ENCODE measurements at regions not wholly inside any gene's neighbourhood (a gene's known extent, or its start where the extent isn't known, plus 50 kb on each side); places are given as distances from the start of the nearest gene placed in this dataset.

DNA sequence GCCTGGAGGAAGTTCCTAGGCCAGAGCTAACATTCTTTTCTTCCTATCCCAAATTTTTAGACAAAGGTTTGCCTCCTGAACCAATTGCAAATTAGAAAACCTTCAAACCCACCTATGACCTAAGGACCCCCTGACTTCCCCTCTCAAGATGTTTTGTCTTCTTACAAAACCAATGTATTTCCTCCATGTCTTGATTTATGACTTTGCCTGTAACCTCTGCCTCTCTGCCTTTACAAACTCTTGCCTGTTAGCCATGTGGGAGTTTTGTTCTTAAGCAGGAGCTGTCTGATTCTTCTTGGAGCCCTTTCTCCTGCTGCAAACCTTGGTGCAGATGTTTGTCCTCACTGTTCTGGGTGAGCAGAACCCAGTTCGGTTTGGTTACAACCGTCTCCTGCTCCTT lies 222.3 kb upstream of the BOD1L1 start:
- ChIA-PET CTCF (no interaction called here), POLR2A (no interaction called here)
- no peaks in the 10 kb centered on the region for H3K36me3 ChIP-seq (ENCODE audit: control insufficient read depth in 2 of 2, insufficient read depth in 1 of 2, low read length in 2 of 2)
- H3K9me3 ChIP-seq (ENCODE audit: control insufficient read depth, insufficient read depth, low read depth, low read length), result no peaks in the 10 kb centered on the region
- no peaks in the 10 kb centered on the region for H3K4me1 ChIP-seq (ENCODE audit: control insufficient read depth, insufficient read depth, low read length)
- TF ChIP-seq TCF7L2 (IDR thresholded peaks at IDR 0.05; ENCODE audit: borderline replicate concordance, low read depth, low read length) (no peak), ZSCAN23 (tag by site-specific recombination; IDR thresholded peaks at IDR 0.05) (no peak), ZNF660 (tag by site-specific recombination; IDR thresholded peaks at IDR 0.05) (no peak), ZNF426 (tag by site-specific recombination; IDR thresholded peaks at IDR 0.05) (no peak), KLF8 (tag by site-specific recombination; IDR thresholded peaks at IDR 0.05) (no peak), ZBTB1 (tag by site-specific recombination; IDR thresholded peaks at IDR 0.05) (no peak), ZNF341 (tag by site-specific recombination; IDR thresholded peaks at IDR 0.05; ENCODE audit: low read depth) (no peak), KLF10 (tag by site-specific recombination; IDR thresholded peaks at IDR 0.05) (no peak), ZNF274 (IDR thresholded peaks at IDR 0.05; ENCODE audit: low read length) (no peak), ZNF274 (tag by site-specific recombination; IDR thresholded peaks at IDR 0.05; ENCODE audit: borderline replicate concordance) (no peak), ZNF48 (tag by site-specific recombination; IDR thresholded peaks at IDR 0.05) (no peak), ZNF843 (tag by site-specific recombination; IDR thresholded peaks at IDR 0.05) (no peak), ZNF558 (tag by site-specific recombination; IDR thresholded peaks at IDR 0.05) (no peak), ZNF571 (tag by site-specific recombination; IDR thresholded peaks at IDR 0.05) (no peak)
- TF ChIP-seq, protein P1, sequence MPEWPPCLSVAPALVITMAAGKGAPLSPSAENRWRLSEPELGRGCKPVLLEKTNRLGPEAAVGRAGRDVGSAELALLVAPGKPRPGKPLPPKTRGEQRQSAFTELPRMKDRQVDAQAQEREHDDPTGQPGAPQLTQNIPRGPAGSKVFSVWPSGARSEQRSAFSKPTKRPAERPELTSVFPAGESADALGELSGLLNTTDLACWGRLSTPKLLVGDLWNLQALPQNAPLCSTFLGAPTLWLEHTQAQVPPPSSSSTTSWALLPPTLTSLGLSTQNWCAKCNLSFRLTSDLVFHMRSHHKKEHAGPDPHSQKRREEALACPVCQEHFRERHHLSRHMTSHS (tag by site-specific recombination; IDR thresholded peaks at IDR 0.05), result no peak
- TF ChIP-seq, protein P2, sequence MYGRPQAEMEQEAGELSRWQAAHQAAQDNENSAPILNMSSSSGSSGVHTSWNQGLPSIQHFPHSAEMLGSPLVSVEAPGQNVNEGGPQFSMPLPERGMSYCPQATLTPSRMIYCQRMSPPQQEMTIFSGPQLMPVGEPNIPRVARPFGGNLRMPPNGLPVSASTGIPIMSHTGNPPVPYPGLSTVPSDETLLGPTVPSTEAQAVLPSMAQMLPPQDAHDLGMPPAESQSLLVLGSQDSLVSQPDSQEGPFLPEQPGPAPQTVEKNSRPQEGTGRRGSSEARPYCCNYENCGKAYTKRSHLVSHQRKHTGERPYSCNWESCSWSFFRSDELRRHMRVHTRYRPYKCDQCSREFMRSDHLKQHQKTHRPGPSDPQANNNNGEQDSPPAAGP (tag by site-specific recombination; IDR thresholded peaks at IDR 0.05), result no peak
- TF ChIP-seq, protein P3, sequence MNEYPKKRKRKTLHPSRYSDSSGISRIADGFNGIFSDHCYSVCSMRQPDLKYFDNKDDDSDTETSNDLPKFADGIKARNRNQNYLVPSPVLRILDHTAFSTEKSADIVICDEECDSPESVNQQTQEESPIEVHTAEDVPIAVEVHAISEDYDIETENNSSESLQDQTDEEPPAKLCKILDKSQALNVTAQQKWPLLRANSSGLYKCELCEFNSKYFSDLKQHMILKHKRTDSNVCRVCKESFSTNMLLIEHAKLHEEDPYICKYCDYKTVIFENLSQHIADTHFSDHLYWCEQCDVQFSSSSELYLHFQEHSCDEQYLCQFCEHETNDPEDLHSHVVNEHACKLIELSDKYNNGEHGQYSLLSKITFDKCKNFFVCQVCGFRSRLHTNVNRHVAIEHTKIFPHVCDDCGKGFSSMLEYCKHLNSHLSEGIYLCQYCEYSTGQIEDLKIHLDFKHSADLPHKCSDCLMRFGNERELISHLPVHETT (tag by site-specific recombination; IDR thresholded peaks at IDR 0.05), result no peak
- H3K27ac ChIP-seq (ENCODE audit: extremely low read depth, low read depth, low read length), result no peak overlapping the region
- no peak overlapping the region for H3K4me3 ChIP-seq (ENCODE audit: low read depth, low read length)

DNA sequence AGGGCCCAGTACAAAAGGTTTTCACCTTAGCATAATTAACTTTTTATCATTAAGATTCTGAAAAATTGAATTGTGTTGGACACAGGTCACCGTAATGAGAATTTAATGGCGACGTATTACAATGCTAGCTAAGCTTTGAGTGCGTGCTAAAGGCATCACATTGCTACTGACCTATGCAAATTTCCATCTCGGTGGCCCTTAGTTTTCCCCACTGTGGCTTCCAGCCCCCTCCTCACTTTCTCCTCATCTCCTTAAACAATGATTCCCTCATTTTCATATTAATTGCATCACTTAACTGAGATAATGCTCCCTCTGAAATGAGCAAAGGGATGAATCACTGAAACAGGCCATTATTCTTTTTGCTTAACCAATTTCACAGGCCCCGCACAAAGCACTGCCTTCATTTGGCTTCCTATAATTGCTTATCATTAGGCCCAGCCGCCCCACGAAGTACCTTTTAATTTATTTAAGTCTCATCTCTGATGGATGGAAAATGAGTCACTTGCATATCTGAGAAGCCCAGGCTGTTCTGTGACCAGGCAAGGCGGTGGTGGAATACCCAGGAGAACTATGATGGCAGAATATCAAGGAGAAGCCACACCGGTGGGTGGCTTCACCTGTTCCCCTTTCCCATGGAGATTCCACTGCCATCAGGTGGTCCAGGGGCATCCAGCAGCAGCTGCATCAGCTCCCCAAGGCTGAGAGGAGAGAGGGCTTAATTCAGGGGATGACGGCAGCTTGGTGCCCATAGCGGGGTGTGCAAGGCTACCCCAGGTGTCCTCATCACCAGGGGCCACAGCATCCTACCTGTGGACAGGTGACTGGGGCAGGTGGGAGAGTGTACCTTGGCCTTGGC lies 223.8 kb upstream of the BOD1L1 start:
- ChIA-PET POLR2A (no interaction called here), CTCF (no interaction called here)
- Histone ChIP-seq H3K4me3 (ENCODE audit: low read depth, low read length) (no peak overlapping the region), H3K4me1 (ENCODE audit: control insufficient read depth, insufficient read depth, low read length) (no peaks in the 10 kb centered on the region), H3K27ac (ENCODE audit: extremely low read depth, low read depth, low read length) (no peak overlapping the region), H3K36me3 (ENCODE audit: control insufficient read depth in 2 of 2, insufficient read depth in 1 of 2, low read length in 2 of 2) (no peaks in the 10 kb centered on the region), H3K9me3 (ENCODE audit: control insufficient read depth, insufficient read depth, low read depth, low read length) (no peaks in the 10 kb centered on the region)
- TF ChIP-seq, protein P4, sequence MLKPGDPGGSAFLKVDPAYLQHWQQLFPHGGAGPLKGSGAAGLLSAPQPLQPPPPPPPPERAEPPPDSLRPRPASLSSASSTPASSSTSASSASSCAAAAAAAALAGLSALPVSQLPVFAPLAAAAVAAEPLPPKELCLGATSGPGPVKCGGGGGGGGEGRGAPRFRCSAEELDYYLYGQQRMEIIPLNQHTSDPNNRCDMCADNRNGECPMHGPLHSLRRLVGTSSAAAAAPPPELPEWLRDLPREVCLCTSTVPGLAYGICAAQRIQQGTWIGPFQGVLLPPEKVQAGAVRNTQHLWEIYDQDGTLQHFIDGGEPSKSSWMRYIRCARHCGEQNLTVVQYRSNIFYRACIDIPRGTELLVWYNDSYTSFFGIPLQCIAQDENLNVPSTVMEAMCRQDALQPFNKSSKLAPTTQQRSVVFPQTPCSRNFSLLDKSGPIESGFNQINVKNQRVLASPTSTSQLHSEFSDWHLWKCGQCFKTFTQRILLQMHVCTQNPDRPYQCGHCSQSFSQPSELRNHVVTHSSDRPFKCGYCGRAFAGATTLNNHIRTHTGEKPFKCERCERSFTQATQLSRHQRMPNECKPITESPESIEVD (tag by site-specific recombination; IDR thresholded peaks at IDR 0.05), result no peak
- TF ChIP-seq ZNF529 (tag by site-specific recombination; IDR thresholded peaks at IDR 0.05; ENCODE audit: insufficient replicate concordance), result no peak
- TF ChIP-seq ZFP41 (tag by site-specific recombination; IDR thresholded peaks at IDR 0.05; ENCODE audit: borderline replicate concordance), result no peak
- no peak for TF ChIP-seq GLI4 (tag by site-specific recombination; IDR thresholded peaks at IDR 0.05)
- no peak for TF ChIP-seq ZNF10 (tag by site-specific recombination; IDR thresholded peaks at IDR 0.05)
- TF ChIP-seq ZBTB17 (tag by site-specific recombination; IDR thresholded peaks at IDR 0.05), result no peak
- TF ChIP-seq ZNF416 (tag by site-specific recombination; IDR thresholded peaks at IDR 0.05), result no peak
- TF ChIP-seq, protein P5, sequence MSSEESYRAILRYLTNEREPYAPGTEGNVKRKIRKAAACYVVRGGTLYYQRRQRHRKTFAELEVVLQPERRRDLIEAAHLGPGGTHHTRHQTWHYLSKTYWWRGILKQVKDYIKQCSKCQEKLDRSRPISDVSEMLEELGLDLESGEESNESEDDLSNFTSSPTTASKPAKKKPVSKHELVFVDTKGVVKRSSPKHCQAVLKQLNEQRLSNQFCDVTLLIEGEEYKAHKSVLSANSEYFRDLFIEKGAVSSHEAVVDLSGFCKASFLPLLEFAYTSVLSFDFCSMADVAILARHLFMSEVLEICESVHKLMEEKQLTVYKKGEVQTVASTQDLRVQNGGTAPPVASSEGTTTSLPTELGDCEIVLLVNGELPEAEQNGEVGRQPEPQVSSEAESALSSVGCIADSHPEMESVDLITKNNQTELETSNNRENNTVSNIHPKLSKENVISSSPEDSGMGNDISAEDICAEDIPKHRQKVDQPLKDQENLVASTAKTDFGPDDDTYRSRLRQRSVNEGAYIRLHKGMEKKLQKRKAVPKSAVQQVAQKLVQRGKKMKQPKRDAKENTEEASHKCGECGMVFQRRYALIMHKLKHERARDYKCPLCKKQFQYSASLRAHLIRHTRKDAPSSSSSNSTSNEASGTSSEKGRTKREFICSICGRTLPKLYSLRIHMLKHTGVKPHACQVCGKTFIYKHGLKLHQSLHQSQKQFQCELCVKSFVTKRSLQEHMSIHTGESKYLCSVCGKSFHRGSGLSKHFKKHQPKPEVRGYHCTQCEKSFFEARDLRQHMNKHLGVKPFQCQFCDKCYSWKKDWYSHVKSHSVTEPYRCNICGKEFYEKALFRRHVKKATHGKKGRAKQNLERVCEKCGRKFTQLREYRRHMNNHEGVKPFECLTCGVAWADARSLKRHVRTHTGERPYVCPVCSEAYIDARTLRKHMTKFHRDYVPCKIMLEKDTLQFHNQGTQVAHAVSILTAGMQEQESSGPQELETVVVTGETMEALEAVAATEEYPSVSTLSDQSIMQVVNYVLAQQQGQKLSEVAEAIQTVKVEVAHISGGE (tag by site-specific recombination; conservative IDR thresholded peaks at IDR 0.05; ENCODE audit: low read depth), result no peak
- no peak for TF ChIP-seq ZNF776 (tag by site-specific recombination; IDR thresholded peaks at IDR 0.05; ENCODE audit: borderline replicate concordance)
- TF ChIP-seq, protein P6, sequence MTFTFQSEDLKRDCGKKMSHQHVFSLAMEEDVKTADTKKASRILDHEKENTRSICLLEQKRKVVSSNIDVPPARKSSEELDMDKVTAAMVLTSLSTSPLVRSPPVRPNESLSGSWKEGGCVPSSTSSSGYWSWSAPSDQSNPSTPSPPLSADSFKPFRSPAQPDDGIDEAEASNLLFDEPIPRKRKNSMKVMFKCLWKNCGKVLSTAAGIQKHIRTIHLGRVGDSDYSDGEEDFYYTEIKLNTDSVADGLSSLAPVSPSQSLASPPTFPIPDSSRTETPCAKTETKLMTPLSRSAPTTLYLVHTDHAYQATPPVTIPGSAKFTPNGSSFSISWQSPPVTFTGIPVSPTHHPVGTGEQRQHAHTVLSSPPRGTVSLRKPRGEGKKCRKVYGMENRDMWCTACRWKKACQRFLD (tag by site-specific recombination; IDR thresholded peaks at IDR 0.05), result no peak

Measured in HEK293 (cell line).